ENCODE measurements at regions not wholly inside any gene's neighbourhood (a gene's known extent, or its start where the extent isn't known, plus 50 kb on each side); places are given as distances from the start of the nearest gene placed in this dataset.

GRCh38 chr2:118207889-118208288 lies 119.6 kb downstream of the INSIG2 start (continued):
- TF ChIP-seq, protein P1, sequence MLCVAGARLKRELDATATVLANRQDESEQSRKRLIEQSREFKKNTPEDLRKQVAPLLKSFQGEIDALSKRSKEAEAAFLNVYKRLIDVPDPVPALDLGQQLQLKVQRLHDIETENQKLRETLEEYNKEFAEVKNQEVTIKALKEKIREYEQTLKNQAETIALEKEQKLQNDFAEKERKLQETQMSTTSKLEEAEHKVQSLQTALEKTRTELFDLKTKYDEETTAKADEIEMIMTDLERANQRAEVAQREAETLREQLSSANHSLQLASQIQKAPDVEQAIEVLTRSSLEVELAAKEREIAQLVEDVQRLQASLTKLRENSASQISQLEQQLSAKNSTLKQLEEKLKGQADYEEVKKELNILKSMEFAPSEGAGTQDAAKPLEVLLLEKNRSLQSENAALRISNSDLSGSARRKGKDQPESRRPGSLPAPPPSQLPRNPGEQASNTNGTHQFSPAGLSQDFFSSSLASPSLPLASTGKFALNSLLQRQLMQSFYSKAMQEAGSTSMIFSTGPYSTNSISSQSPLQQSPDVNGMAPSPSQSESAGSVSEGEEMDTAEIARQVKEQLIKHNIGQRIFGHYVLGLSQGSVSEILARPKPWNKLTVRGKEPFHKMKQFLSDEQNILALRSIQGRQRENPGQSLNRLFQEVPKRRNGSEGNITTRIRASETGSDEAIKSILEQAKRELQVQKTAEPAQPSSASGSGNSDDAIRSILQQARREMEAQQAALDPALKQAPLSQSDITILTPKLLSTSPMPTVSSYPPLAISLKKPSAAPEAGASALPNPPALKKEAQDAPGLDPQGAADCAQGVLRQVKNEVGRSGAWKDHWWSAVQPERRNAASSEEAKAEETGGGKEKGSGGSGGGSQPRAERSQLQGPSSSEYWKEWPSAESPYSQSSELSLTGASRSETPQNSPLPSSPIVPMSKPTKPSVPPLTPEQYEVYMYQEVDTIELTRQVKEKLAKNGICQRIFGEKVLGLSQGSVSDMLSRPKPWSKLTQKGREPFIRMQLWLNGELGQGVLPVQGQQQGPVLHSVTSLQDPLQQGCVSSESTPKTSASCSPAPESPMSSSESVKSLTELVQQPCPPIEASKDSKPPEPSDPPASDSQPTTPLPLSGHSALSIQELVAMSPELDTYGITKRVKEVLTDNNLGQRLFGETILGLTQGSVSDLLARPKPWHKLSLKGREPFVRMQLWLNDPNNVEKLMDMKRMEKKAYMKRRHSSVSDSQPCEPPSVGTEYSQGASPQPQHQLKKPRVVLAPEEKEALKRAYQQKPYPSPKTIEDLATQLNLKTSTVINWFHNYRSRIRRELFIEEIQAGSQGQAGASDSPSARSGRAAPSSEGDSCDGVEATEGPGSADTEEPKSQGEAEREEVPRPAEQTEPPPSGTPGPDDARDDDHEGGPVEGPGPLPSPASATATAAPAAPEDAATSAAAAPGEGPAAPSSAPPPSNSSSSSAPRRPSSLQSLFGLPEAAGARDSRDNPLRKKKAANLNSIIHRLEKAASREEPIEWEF (IDR thresholded peaks at IDR 0.05; ENCODE audit: insufficient replicate concordance, low read depth, low read length) = no peak
- no peak for TF ChIP-seq ASH2L (IDR thresholded peaks at IDR 0.05; ENCODE audit: borderline replicate concordance, low read depth)
- TF ChIP-seq, protein P2, sequence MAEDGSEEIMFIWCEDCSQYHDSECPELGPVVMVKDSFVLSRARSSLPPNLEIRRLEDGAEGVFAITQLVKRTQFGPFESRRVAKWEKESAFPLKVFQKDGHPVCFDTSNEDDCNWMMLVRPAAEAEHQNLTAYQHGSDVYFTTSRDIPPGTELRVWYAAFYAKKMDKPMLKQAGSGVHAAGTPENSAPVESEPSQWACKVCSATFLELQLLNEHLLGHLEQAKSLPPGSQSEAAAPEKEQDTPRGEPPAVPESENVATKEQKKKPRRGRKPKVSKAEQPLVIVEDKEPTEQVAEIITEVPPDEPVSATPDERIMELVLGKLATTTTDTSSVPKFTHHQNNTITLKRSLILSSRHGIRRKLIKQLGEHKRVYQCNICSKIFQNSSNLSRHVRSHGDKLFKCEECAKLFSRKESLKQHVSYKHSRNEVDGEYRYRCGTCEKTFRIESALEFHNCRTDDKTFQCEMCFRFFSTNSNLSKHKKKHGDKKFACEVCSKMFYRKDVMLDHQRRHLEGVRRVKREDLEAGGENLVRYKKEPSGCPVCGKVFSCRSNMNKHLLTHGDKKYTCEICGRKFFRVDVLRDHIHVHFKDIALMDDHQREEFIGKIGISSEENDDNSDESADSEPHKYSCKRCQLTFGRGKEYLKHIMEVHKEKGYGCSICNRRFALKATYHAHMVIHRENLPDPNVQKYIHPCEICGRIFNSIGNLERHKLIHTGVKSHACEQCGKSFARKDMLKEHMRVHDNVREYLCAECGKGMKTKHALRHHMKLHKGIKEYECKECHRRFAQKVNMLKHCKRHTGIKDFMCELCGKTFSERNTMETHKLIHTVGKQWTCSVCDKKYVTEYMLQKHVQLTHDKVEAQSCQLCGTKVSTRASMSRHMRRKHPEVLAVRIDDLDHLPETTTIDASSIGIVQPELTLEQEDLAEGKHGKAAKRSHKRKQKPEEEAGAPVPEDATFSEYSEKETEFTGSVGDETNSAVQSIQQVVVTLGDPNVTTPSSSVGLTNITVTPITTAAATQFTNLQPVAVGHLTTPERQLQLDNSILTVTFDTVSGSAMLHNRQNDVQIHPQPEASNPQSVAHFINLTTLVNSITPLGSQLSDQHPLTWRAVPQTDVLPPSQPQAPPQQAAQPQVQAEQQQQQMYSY (CRISPR knock-in tag; IDR thresholded peaks at IDR 0.05) = no peak
- no peak for TF ChIP-seq CREB1 (IDR thresholded peaks at IDR 0.05; ENCODE audit: low read depth)
- no peak for TF ChIP-seq ZNF687 (IDR thresholded peaks at IDR 0.05)
- TF ChIP-seq, protein P3, sequence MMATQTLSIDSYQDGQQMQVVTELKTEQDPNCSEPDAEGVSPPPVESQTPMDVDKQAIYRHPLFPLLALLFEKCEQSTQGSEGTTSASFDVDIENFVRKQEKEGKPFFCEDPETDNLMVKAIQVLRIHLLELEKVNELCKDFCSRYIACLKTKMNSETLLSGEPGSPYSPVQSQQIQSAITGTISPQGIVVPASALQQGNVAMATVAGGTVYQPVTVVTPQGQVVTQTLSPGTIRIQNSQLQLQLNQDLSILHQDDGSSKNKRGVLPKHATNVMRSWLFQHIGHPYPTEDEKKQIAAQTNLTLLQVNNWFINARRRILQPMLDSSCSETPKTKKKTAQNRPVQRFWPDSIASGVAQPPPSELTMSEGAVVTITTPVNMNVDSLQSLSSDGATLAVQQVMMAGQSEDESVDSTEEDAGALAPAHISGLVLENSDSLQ (IDR thresholded peaks at IDR 0.05) = no peak
- TF ChIP-seq CTCF (IDR thresholded peaks at IDR 0.05 in 2 of 3, conservative IDR thresholded peaks at IDR 0.05 in 1 of 3; ENCODE audit: control insufficient read depth in 2 of 3, extremely low read depth in 1 of 3, insufficient read depth in 1 of 3, low read depth in 3 of 3, low read length in 3 of 3) = no peak

All from GM12878 (cell line).